ENCODE measurements at regions not wholly inside any gene's neighbourhood (a gene's known extent, or its start where the extent isn't known, plus 50 kb on each side); places are given as distances from the start of the nearest gene placed in this dataset.
"Not testable (repeated sequence)": the region's sequence is repeated elsewhere in the genome, so short reads cannot be mapped to it uniquely, and the experiment has no call there.

GRCh38 chr12:114073076-114073475 is 107.0 kb upstream of the RBM19 start:
- Histone ChIP-seq H3K36me3 (no peaks in the 10 kb centered on the region), H3K27me3 (peaks cover 14% of the 10 kb centered on the region), H3K9me3 (no peaks in the 10 kb centered on the region), H3K4me1 (no peaks in the 10 kb centered on the region), H3K4me3 (ENCODE audit: low read depth, low read length) (no peak overlapping the region)
- DNase-seq, result no peak
- no peak for TF ChIP-seq CTCF (IDR thresholded peaks at IDR 0.05; ENCODE audit: low read depth, low read length)

GRCh38 chr12:114069507-114069906 is 103.4 kb upstream of the RBM19 start:
- Histone ChIP-seq H3K27me3 (peaks cover 14% of the 10 kb centered on the region), H3K9me3 (no peaks in the 10 kb centered on the region), H3K4me1 (no peaks in the 10 kb centered on the region), H3K4me3 (ENCODE audit: low read depth, low read length) (no peak overlapping the region), H3K36me3 (no peaks in the 10 kb centered on the region)
- DNase-seq, result no peak
- no peak for TF ChIP-seq CTCF (IDR thresholded peaks at IDR 0.05; ENCODE audit: low read depth, low read length)

GRCh38 chr12:114064497-114064896 is 98.4 kb upstream of the RBM19 start:
- no peaks in the 10 kb centered on the region for H3K4me1 ChIP-seq
- no peak for DNase-seq
- no peaks in the 10 kb centered on the region for H3K36me3 ChIP-seq
- no peak for TF ChIP-seq CTCF (IDR thresholded peaks at IDR 0.05; ENCODE audit: low read depth, low read length)
- peaks cover 7% of the 10 kb centered on the region for H3K27me3 ChIP-seq
- no peak overlapping the region for H3K4me3 ChIP-seq (ENCODE audit: low read depth, low read length)
- H3K9me3 ChIP-seq, result no peaks in the 10 kb centered on the region

- not testable (repeated sequence) for H3K9me3 ChIP-seq; H3K4me1 ChIP-seq; H3K36me3 ChIP-seq; H3K27me3 ChIP-seq; DNase-seq; H3K4me3 ChIP-seq (ENCODE audit: low read depth, low read length)
Observed at GRCh38 chr12:114064034-114064433, 97.9 kb upstream of the RBM19 start.

- no peak for TF ChIP-seq CTCF (IDR thresholded peaks at IDR 0.05; ENCODE audit: low read depth, low read length)
- H3K27me3 ChIP-seq, result peaks cover under 1% of the 10 kb centered on the region
Observed at GRCh38 chr12:114063435-114063834, 97.3 kb upstream of the RBM19 start.

GRCh38 chr12:114056351-114056750 is 90.2 kb upstream of the RBM19 start:
- H3K36me3 ChIP-seq; H3K4me1 ChIP-seq; H3K27me3 ChIP-seq; DNase-seq; H3K9me3 ChIP-seq; H3K4me3 ChIP-seq (ENCODE audit: low read depth, low read length): not testable (repeated sequence)

More at GRCh38 chr12:114063435-114063834, 97.3 kb upstream of the RBM19 start:
- Histone ChIP-seq H3K4me3 (ENCODE audit: low read depth, low read length) (no peak overlapping the region), H3K9me3 (no peaks in the 10 kb centered on the region), H3K4me1 (no peaks in the 10 kb centered on the region), H3K36me3 (no peaks in the 10 kb centered on the region)
- no peak for DNase-seq

- Histone ChIP-seq H3K27me3 (peaks cover 8% of the 10 kb centered on the region; the same call in 1 of the 2 replicates), H3K9me3 (no peaks in the 10 kb centered on the region), H3K36me3 (no peaks in the 10 kb centered on the region), H3K4me3 (ENCODE audit: low read depth, low read length) (no peak overlapping the region), H3K4me1 (no peaks in the 10 kb centered on the region)
- DNase-seq, result no peak
- TF ChIP-seq CTCF (IDR thresholded peaks at IDR 0.05; ENCODE audit: low read depth, low read length), result no peak
Observed at GRCh38 chr12:114054982-114055381, 88.9 kb upstream of the RBM19 start.

Measured in BE2C (cell line).